ENCODE measurements at regions not wholly inside any gene's neighbourhood (a gene's known extent, or its start where the extent isn't known, plus 50 kb on each side); places are given as distances from the start of the nearest gene placed in this dataset.
"Not testable (repeated sequence)": the region's sequence is repeated elsewhere in the genome, so short reads cannot be mapped to it uniquely, and the experiment has no call there.

DNA sequence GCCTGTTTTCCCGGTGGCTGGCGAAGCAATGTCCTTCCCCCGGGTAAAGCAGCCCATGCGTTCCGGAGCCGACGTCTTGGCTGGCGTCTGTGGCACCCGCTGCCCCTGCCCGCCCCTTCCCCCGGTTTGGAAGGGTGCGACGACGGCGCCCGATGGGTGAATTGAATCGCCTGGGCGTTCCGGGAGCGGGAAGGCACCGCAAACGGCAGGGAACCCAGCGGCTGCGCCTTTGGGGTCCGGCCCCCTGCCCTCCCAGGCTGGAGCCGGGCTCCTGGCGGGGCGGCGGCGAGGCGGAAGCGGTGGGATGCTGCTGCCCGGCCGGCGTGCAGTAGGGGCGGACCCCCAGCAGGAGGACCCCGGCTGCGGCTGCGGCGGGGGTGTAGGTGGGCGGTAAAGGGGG is 123.6 kb upstream of the RHOU start:
- not testable (repeated sequence) for H3K36me3 ChIP-seq; H3K4me1 ChIP-seq (replicated peaks); H3K4me3 ChIP-seq; H3K27ac ChIP-seq; H3K27me3 ChIP-seq (replicated peaks); H3K9me3 ChIP-seq (replicated peaks); DNase-seq (ENCODE audit: low read depth in 1 of 2, low spot score in 2 of 2)

DNA sequence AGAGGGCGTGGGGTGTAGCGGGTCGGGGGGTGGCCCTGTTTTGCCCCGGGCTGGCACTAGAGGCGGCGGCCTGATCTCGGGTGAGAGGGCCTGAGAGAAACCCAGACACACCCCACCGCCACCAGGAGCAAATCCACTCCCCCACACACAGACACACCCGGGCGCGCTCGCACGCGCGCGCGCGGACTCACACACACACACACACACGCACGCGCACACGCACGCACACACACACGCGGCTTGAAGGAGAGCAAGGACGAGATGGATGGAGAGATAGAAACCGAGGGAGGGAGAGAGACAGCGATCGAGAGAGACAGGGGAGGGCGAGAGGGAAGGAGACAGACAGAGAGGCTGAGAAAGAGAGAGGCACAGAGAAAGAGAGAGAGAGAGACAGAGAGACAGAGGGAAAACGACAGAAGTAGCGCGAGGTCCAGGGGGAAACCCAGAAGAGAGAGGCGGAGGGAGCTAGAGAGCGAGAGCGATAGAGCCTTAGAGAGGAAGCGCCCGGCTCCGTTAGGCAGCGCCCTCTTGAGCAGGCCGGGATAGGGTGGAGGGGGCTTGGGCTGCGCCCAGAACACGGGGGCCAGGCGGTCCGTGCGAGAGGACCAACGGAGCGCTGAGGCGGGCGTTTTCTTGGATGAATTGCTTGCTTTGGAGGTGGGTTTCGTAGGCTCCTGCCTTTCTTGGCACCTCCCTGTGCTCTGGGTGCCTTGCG is 113.1 kb upstream of the RHOU start:
- H3K36me3 ChIP-seq; H3K27ac ChIP-seq; H3K27me3 ChIP-seq (replicated peaks); H3K4me3 ChIP-seq; H3K9me3 ChIP-seq (replicated peaks); DNase-seq (ENCODE audit: low read depth in 1 of 2, low spot score in 2 of 2); H3K4me1 ChIP-seq (replicated peaks): not testable (repeated sequence)

DNA sequence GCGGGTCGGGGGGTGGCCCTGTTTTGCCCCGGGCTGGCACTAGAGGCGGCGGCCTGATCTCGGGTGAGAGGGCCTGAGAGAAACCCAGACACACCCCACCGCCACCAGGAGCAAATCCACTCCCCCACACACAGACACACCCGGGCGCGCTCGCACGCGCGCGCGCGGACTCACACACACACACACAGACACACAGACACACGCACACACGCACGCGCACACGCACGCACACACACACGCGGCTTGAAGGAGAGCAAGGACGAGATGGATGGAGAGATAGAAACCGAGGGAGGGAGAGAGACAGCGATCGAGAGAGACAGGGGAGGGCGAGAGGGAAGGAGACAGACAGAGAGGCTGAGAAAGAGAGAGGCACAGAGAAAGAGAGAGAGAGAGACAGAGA is 108.8 kb upstream of the RHOU start:
- not testable (repeated sequence) for H3K4me3 ChIP-seq; H3K36me3 ChIP-seq; DNase-seq (ENCODE audit: low read depth in 1 of 2, low spot score in 2 of 2); H3K4me1 ChIP-seq (replicated peaks); H3K27me3 ChIP-seq (replicated peaks); H3K9me3 ChIP-seq (replicated peaks); H3K27ac ChIP-seq

DNA sequence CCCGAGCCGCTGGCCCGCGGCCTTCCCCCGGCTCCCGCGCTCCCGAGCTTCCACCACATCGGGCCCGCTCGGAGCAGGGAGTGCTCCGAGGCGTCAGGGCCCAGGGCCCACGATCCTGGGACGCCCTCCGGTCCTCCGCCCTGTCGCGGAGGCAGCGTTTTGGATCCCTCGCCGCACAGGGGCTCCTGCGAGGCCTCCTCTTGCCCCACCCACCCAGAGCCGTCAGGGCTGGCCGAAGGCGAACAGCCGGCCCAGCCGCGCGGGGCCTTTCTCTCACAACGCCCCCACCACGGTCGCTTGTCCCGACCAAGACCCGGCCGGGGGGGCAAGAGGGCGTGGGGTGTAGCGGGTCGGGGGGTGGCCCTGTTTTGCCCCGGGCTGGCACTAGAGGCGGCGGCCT is 102.4 kb upstream of the RHOU start:
- H3K36me3 ChIP-seq; H3K4me1 ChIP-seq (replicated peaks); H3K4me3 ChIP-seq; H3K27ac ChIP-seq; H3K27me3 ChIP-seq (replicated peaks); DNase-seq (ENCODE audit: low read depth in 1 of 2, low spot score in 2 of 2); H3K9me3 ChIP-seq (replicated peaks): not testable (repeated sequence)

DNA sequence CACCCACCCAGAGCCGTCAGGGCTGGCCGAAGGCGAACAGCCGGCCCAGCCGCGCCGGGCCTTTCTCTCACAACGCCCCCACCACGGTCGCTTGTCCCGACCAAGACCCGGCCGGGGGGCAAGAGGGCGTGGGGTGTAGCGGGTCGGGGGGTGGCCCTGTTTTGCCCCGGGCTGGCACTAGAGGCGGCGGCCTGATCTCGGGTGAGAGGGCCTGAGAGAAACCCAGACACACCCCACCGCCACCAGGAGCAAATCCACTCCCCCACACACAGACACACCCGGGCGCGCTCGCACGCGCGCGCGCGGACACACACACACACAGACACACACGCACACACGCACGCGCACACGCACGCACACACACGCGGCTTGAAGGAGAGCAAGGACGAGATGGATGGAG is 100.0 kb upstream of the RHOU start:
- H3K27ac ChIP-seq; H3K9me3 ChIP-seq (replicated peaks); H3K36me3 ChIP-seq; H3K4me1 ChIP-seq (replicated peaks); H3K27me3 ChIP-seq (replicated peaks); H3K4me3 ChIP-seq: not testable (repeated sequence)
- peak in 1 of 2 experiments; percentile 81 for DNase-seq (ENCODE audit: low read depth in 1 of 2, low spot score in 2 of 2)

DNA sequence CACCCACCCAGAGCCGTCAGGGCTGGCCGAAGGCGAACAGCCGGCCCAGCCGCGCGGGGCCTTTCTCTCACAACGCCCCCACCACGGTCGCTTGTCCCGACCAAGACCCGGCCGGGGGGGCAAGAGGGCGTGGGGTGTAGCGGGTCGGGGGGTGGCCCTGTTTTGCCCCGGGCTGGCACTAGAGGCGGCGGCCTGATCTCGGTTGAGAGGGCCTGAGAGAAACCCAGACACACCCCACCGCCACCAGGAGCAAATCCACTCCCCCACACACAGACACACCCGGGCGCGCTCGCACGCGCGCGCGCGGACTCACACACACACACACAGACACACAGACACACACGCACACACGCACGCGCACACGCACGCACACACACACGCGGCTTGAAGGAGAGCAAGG is 97.8 kb upstream of the RHOU start:
- not testable (repeated sequence) for H3K4me3 ChIP-seq; H3K4me1 ChIP-seq (replicated peaks); H3K27me3 ChIP-seq (replicated peaks); H3K36me3 ChIP-seq; DNase-seq (ENCODE audit: low read depth in 1 of 2, low spot score in 2 of 2); H3K27ac ChIP-seq; H3K9me3 ChIP-seq (replicated peaks)

DNA sequence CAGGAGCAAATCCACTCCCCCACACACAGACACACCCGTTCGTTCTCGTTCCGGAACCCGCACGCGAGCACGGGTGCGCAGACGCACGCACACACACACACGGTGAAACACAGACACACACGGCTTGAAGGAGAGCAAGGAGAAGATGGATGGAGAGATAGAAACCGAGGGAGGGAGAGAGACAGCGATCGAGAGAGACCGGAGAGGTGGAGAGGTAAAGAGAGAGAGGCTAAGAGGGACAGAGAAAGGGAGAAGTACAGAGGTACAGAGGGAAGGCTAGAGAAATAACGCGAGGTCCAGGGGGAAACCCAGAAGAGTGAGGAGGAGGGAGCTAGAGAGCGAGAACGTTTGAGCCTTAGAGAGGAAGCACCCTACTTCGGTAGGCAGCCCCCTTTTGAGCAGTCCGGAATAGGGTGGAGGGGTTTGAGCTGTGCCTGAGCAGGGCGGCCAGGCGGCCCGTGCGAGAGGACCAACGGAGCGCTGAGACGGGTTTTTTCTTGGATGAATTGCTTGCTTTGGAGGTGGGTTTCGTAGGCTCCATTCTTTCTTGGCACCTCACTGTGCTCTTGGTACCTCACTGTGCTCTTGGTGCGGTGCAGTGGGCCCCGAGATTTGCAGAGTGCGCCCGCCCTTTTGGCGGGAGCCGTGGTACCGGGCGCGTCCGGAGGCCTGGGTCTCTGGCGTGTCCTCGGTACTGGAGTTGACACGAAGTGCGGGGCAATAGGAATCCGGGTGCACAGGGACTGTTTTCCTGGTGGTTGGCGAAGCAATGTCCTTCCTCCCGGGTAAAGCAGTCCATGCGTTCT is 88.4 kb upstream of the RHOU start:
- H3K27me3 ChIP-seq (replicated peaks): peaks cover 27% of the 10 kb centered on the region
- H3K9me3 ChIP-seq (replicated peaks): no peaks in the 10 kb centered on the region
- peak overlapping the region; percentile 45 for H3K4me3 ChIP-seq
- no peaks in the 10 kb centered on the region for H3K36me3 ChIP-seq
- H3K4me1 ChIP-seq (replicated peaks): peaks cover 17% of the 10 kb centered on the region
- no peak overlapping the region for H3K27ac ChIP-seq
- DNase-seq (ENCODE audit: low read depth in 1 of 2, low spot score in 2 of 2): peak; percentile 49

DNA sequence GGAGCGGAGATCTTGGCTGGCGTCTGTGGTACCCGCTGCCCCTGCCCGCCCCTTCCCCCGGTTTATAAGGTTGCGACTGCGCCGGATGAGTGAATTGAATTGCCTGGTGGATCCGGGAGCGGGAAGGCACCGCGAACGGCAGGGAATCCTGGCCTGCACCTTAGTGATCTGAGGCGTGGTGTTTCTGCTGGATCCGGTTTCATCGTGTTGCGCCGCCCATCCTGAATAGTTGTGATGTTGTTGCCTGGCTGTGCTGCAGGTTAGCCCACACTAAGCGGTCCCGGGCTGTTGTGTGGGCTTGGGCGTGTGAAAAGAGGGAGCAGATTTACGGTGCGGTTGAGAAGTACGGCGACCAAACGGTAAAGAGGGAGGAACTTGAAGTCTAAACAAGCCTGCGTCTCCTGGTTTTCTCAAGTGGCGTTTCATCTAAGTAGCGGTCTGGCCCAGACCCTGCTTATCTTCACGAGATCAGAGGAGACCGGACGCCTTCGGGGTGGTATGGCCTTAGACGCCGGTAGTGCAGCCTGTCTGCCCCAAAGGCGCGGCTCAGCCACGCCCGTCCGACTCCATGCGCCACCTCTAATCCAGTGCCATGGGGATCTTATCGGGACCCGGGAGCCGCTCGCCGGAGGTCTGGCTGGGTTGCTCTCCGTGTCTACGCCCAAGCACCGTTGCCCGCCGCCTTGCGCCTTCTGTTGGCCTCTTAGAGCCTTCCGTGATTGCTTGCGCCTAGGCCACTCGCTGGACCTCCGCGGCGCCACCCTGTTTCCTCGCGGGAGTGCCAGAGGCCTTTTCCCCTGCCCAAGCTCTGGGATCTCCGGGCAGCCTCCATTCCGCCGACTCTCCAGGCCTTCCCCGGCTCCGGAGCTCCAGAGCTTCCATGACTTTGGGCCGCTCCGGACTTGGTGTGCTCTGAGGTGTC is 87.5 kb upstream of the RHOU start:
- Histone ChIP-seq H3K27ac (no peak overlapping the region), H3K36me3 (no peaks in the 10 kb centered on the region), H3K4me1 (replicated peaks) (peaks cover 17% of the 10 kb centered on the region), H3K4me3 (peak overlapping the region; percentile 45), H3K9me3 (replicated peaks) (no peaks in the 10 kb centered on the region), H3K27me3 (replicated peaks) (peaks cover 29% of the 10 kb centered on the region)
- DNase-seq (ENCODE audit: low read depth in 1 of 2, low spot score in 2 of 2): peak; percentile 4 to 45

DNA sequence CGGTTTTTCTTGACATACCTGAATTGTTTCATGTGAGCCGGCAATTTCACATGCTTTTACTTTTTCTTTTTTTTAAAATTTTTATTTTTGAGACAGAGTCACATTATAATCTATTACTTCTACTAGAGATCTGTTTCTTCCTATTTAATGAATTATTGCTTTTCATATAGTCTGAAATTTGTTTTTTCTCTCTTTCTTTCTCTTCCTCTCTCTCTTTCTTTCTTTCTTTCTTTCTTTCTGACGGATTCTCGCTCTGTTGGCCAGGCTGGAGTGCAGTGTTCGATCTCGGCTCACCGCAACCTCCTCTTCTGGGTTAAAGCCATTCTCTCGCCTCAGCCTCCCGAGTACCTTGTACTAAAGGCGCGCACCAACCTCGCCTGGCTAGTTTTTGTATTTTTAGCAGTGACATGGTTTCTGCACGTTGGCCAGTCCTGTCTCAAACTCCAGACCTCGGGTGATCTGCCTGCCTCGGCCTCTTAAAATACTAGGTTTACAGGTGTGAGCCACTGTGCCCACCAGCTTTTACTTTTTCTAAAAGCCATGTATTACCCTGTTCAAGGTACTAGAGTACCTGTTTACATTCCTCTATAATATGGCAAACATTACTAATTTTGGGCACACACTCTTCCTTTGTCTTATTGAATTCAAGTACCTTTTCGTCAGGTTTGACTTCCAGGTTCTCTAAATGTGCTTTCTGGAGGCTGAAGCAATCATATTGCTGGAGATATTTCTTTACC is 86.5 kb upstream of the RHOU start:
- no peak for DNase-seq (ENCODE audit: low read depth in 1 of 2, low spot score in 2 of 2)
- Histone ChIP-seq H3K4me1 (replicated peaks) (peaks cover 17% of the 10 kb centered on the region), H3K36me3 (no peaks in the 10 kb centered on the region), H3K27me3 (replicated peaks) (peaks cover 29% of the 10 kb centered on the region), H3K4me3 (no peak overlapping the region), H3K9me3 (replicated peaks) (no peaks in the 10 kb centered on the region), H3K27ac (no peak overlapping the region)

DNA sequence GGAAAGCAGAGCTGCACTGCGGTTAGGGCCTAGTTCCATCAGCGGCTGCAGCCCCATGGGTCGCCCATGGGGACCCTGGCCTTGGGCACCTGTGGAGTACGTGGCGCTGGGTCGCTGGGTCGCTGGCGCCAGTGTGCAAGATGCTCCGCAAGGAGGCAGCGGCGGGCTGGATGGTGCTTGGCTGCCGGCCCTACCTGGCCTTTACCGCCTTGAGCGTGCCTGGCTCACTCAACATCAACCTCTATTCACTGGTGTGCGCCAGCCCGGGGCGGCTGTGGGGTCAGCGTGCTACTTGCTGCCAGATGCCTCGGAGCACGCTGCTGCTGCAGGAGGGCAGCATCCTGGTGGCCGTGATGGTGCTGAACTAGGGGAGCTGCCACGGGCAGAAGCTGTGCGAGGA is 85.1 kb upstream of the RHOU start:
- H3K27me3 ChIP-seq (replicated peaks): peaks cover 29% of the 10 kb centered on the region
- H3K4me3 ChIP-seq: no peak overlapping the region
- DNase-seq (ENCODE audit: low read depth in 1 of 2, low spot score in 2 of 2): no peak
- H3K4me1 ChIP-seq (replicated peaks): peaks cover 17% of the 10 kb centered on the region
- H3K27ac ChIP-seq: no peak overlapping the region
- no peaks in the 10 kb centered on the region for H3K36me3 ChIP-seq
- no peaks in the 10 kb centered on the region for H3K9me3 ChIP-seq (replicated peaks)

DNA sequence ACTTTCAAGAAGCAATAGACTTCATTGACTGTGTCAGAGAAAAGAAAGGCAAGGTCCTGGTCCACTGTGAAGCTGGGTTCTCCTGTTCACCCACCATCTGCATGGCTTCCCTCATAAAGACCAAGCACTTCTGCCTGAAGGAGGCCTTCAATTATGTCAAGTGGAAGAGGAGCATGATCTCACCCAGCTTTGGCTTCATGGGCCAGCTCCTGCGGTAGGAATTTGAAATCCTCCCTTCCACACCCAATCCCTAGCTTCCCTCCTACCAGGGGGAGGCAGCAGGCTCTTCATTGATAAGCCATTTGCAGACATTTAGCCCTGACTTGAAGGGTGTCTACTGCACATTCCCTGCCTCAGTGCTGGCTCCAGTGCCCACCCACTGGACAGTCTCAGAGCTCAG is 84.3 kb upstream of the RHOU start:
- Histone ChIP-seq H3K4me1 (replicated peaks) (peaks cover 17% of the 10 kb centered on the region), H3K9me3 (replicated peaks) (no peaks in the 10 kb centered on the region), H3K27ac (no peak overlapping the region), H3K36me3 (no peaks in the 10 kb centered on the region), H3K4me3 (no peak overlapping the region), H3K27me3 (replicated peaks) (peaks cover 29% of the 10 kb centered on the region)
- DNase-seq (ENCODE audit: low read depth in 1 of 2, low spot score in 2 of 2): no peak

DNA sequence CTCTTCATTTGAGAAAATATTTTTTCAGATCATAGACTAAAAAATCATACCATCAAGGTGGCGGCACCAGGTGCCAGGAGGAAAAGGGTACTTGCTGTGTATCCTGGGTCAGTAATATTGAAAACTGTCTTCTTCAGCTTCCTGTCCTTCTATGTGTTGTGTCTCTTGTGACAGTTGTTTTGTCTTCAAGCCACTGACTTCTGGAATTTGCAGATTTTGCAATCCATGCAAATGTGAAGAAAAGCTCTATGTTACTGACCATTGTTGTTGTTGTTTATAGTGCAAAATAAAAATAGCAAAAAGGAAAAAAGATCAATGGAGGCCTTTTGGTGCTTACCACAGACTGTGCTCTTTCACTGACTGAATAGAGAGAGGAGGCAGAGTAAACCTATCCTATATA is 83.2 kb upstream of the RHOU start:
- peaks cover 11% of the 10 kb centered on the region for H3K4me1 ChIP-seq (replicated peaks)
- peaks cover 23% of the 10 kb centered on the region for H3K27me3 ChIP-seq (replicated peaks)
- H3K36me3 ChIP-seq: no peaks in the 10 kb centered on the region
- H3K27ac ChIP-seq: no peak overlapping the region
- no peak for DNase-seq (ENCODE audit: low read depth in 1 of 2, low spot score in 2 of 2)
- no peak overlapping the region for H3K4me3 ChIP-seq
- no peaks in the 10 kb centered on the region for H3K9me3 ChIP-seq (replicated peaks)

DNA sequence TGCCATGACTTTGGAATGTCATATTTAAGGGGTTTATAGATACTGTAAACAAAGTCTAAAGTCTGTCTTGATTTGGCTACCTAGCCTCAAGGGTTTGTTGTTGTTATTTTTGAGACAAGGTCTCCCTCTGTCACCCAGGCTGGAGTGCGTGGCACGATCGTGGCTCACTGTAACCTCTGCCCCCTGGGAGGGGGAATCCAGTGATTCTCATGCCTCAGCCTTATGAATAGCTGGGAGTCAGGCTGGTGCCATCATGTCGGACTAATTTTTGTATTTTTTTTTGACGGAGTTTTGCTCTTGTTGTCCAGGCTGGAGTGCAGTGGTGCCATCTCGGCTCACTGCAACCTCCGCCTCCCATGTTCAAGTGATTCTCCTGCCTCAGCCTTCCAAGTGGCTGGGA is 82.2 kb upstream of the RHOU start:
- not testable (repeated sequence) for H3K27ac ChIP-seq; H3K4me3 ChIP-seq; DNase-seq (ENCODE audit: low read depth in 1 of 2, low spot score in 2 of 2); H3K4me1 ChIP-seq (replicated peaks); H3K36me3 ChIP-seq; H3K9me3 ChIP-seq (replicated peaks)
- H3K27me3 ChIP-seq (replicated peaks): peaks cover 14% of the 10 kb centered on the region

All from SJSA1 (cell line).